ENCODE measurements at regions not wholly inside any gene's neighbourhood (a gene's known extent, or its start where the extent isn't known, plus 50 kb on each side); places are given as distances from the start of the nearest gene placed in this dataset.

- no peak for DNase-seq
These were observed 581.5 kb downstream of the FGF9 start for GRCh38 chr13:22252281-22252830.

GRCh38 chr13:22253107-22253506, 582.2 kb downstream of the FGF9 start:
- DNase-seq: no peak

- no peak for DNase-seq
These were observed 585.3 kb downstream of the FGF9 start for GRCh38 chr13:22256111-22256639.

GRCh38 chr13:22262001-22262885, 591.4 kb downstream of the FGF9 start:
- DNase-seq: no peak

GRCh38 chr13:22263185-22263584, 592.3 kb downstream of the FGF9 start:
- DNase-seq: no peak

- DNase-seq: no peak
These were observed 594.7 kb downstream of the FGF9 start for GRCh38 chr13:22265563-22265962.

GRCh38 chr13:22270881-22271280, 600.0 kb downstream of the FGF9 start:
- DNase-seq: no peak

- no peak for DNase-seq
These were observed 601.0 kb downstream of the FGF9 start for GRCh38 chr13:22271903-22272302.

GRCh38 chr13:22275393-22275792, 604.5 kb downstream of the FGF9 start:
- no peak for DNase-seq

- DNase-seq: no peak
These were observed 605.7 kb downstream of the FGF9 start for GRCh38 chr13:22276616-22277015.

GRCh38 chr13:22278336-22278929, 607.6 kb downstream of the FGF9 start:
- DNase-seq: peak; percentile 18

GRCh38 chr13:22285867-22286266, 615.0 kb downstream of the FGF9 start:
- DNase-seq: peak; percentile 23

- DNase-seq: no peak
These were observed 615.5 kb downstream of the FGF9 start for GRCh38 chr13:22286338-22286737.

- DNase-seq: no peak
These were observed 616.6 kb downstream of the FGF9 start for GRCh38 chr13:22287343-22287920.

GRCh38 chr13:22288496-22288895, 617.6 kb downstream of the FGF9 start:
- DNase-seq: no peak

GRCh38 chr13:22289711-22290110, 618.8 kb downstream of the FGF9 start:
- DNase-seq: no peak

GRCh38 chr13:22298530-22298929, 627.7 kb downstream of the FGF9 start:
- DNase-seq: no peak

- DNase-seq: no peak
These were observed 641.0 kb downstream of the FGF9 start for GRCh38 chr13:22311734-22312404.

- DNase-seq: no peak
These were observed 641.5 kb downstream of the FGF9 start for GRCh38 chr13:22312405-22312803.

- no peak for DNase-seq
These were observed 645.7 kb downstream of the FGF9 start for GRCh38 chr13:22316494-22317025.

- no peak for DNase-seq
These were observed 650.1 kb downstream of the FGF9 start for GRCh38 chr13:22320991-22321390.

- no peak for DNase-seq
These were observed 654.9 kb downstream of the FGF9 start for GRCh38 chr13:22325761-22326160.

- no peak for DNase-seq
These were observed 661.5 kb downstream of the FGF9 start for GRCh38 chr13:22332416-22332815.

All from KG1 (cell line).